Stimulated activated CD8-positive, alpha-beta memory T cell treated with anti-CD3 and anti-CD28 coated beads, Interleukin-2, amount 100 ng/mL, for 48 hours (primary cell): ENCODE measurements at regions not wholly inside any gene's neighbourhood (a gene's known extent, or its start where the extent isn't known, plus 50 kb on each side); places are given as distances from the start of the nearest gene placed in this dataset.
"Not testable (repeated sequence)": the region's sequence is repeated elsewhere in the genome, so short reads cannot be mapped to it uniquely, and the experiment has no call there.

Source experiments
- DNase-seq, 2 donors: peaks; one replicate each; pipeline ENCODE4 v3.0.0-alpha.2; 2020; ENCODE audit warnings: low read depth in 2 of 2

GRCh38 chr18:961644-962355, 57.1 kb downstream of the ADCYAP1 start:
- DNase-seq = peak in 1 of 2 donors; percentile 27

- no peak for DNase-seq
Observed at GRCh38 chr18:963276-963675, 58.6 kb downstream of the ADCYAP1 start.

GRCh38 chr18:965921-966758, 61.5 kb downstream of the ADCYAP1 start:
- no peak for DNase-seq

- no peak for DNase-seq
Observed at GRCh38 chr18:966759-967576, 62.3 kb downstream of the ADCYAP1 start.

GRCh38 chr18:968910-969309, 64.2 kb downstream of the ADCYAP1 start:
- DNase-seq = not testable (repeated sequence)

- not testable (repeated sequence) for DNase-seq
Observed at GRCh38 chr18:969311-969710, 64.6 kb downstream of the ADCYAP1 start.

- DNase-seq = not testable (repeated sequence)
Observed at GRCh38 chr18:974606-975005, 69.9 kb downstream of the ADCYAP1 start.

GRCh38 chr18:976393-977128, 71.9 kb downstream of the ADCYAP1 start:
- DNase-seq = not testable (repeated sequence)

GRCh38 chr18:977327-977726, 72.7 kb downstream of the ADCYAP1 start:
- not testable (repeated sequence) for DNase-seq

GRCh38 chr18:977732-978131, 73.1 kb downstream of the ADCYAP1 start:
- not testable (repeated sequence) for DNase-seq

- DNase-seq = no peak
Observed at GRCh38 chr18:980586-980985, 75.9 kb downstream of the ADCYAP1 start.

- no peak for DNase-seq
Observed at GRCh38 chr18:984004-984403, 79.3 kb downstream of the ADCYAP1 start.

GRCh38 chr18:985212-985661, 80.6 kb downstream of the ADCYAP1 start:
- no peak for DNase-seq

GRCh38 chr18:986051-986450, 81.4 kb downstream of the ADCYAP1 start:
- DNase-seq = no peak

GRCh38 chr18:986552-986951, 81.9 kb downstream of the ADCYAP1 start:
- no peak for DNase-seq

- DNase-seq = no peak
Observed at GRCh38 chr18:987325-988186, 82.9 kb downstream of the ADCYAP1 start.

- no peak for DNase-seq
Observed at GRCh38 chr18:989425-989824, 84.8 kb downstream of the ADCYAP1 start.

GRCh38 chr18:990197-990596, 85.5 kb downstream of the ADCYAP1 start:
- DNase-seq = no peak

GRCh38 chr18:991441-991840, 86.8 kb downstream of the ADCYAP1 start:
- no peak for DNase-seq

- no peak for DNase-seq
Observed at GRCh38 chr18:993560-993959, 88.9 kb downstream of the ADCYAP1 start.
